ENCODE measurements at regions not wholly inside any gene's neighbourhood (a gene's known extent, or its start where the extent isn't known, plus 50 kb on each side); places are given as distances from the start of the nearest gene placed in this dataset.

DNA sequence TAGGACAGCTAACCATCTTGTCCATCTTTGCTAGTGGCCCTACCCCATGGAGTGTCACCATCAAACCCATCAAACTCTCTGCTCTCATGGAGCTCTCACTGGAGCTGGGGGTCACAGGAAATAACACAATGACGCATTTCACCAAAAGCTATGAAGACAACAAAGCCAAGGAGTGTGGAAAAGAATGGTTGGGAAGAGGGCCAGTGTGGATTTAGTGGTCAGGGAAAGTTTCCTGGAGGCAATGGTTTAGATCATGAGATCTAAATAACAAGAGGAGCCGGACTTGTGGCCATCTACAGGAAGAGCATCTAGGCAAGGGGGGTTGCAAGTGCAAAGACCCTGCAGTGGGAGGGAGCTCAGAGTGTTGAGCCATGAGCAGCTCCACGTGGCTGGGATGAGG is 189.5 kb downstream of the BMP7 start:
- TF ChIP-seq, protein P1, sequence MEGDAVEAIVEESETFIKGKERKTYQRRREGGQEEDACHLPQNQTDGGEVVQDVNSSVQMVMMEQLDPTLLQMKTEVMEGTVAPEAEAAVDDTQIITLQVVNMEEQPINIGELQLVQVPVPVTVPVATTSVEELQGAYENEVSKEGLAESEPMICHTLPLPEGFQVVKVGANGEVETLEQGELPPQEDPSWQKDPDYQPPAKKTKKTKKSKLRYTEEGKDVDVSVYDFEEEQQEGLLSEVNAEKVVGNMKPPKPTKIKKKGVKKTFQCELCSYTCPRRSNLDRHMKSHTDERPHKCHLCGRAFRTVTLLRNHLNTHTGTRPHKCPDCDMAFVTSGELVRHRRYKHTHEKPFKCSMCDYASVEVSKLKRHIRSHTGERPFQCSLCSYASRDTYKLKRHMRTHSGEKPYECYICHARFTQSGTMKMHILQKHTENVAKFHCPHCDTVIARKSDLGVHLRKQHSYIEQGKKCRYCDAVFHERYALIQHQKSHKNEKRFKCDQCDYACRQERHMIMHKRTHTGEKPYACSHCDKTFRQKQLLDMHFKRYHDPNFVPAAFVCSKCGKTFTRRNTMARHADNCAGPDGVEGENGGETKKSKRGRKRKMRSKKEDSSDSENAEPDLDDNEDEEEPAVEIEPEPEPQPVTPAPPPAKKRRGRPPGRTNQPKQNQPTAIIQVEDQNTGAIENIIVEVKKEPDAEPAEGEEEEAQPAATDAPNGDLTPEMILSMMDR (conservative IDR thresholded peaks at IDR 0.05; ENCODE audit: low read depth, low read length), result no peak
- no peak for DNase-seq (ENCODE audit: low read depth)
- no peak overlapping the region for H3K4me3 ChIP-seq (ENCODE audit: low read length)

DNA sequence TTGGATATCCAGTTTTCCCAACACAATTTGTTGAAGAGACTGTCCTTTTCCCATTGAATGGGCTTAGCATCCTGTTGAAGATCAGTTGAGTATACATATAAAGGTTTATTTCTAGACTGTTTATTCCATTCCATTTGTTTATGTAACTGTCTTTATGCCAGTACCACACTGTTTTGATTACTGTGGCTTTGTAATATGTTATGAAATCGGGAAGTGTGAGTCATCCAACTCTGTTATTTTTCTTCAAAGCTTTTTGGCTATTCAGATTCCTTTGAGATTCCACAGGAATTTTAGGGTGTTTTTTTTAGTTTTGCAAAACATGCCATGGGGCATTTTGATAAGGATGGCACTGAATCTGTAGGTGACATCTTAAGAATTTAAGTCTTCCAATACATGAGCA is 188.3 kb downstream of the BMP7 start:
- H3K4me3 ChIP-seq (ENCODE audit: low read length), result no peak overlapping the region
- TF ChIP-seq, protein P1 (conservative IDR thresholded peaks at IDR 0.05; ENCODE audit: low read depth, low read length), result no peak
- no peak for DNase-seq (ENCODE audit: low read depth)

DNA sequence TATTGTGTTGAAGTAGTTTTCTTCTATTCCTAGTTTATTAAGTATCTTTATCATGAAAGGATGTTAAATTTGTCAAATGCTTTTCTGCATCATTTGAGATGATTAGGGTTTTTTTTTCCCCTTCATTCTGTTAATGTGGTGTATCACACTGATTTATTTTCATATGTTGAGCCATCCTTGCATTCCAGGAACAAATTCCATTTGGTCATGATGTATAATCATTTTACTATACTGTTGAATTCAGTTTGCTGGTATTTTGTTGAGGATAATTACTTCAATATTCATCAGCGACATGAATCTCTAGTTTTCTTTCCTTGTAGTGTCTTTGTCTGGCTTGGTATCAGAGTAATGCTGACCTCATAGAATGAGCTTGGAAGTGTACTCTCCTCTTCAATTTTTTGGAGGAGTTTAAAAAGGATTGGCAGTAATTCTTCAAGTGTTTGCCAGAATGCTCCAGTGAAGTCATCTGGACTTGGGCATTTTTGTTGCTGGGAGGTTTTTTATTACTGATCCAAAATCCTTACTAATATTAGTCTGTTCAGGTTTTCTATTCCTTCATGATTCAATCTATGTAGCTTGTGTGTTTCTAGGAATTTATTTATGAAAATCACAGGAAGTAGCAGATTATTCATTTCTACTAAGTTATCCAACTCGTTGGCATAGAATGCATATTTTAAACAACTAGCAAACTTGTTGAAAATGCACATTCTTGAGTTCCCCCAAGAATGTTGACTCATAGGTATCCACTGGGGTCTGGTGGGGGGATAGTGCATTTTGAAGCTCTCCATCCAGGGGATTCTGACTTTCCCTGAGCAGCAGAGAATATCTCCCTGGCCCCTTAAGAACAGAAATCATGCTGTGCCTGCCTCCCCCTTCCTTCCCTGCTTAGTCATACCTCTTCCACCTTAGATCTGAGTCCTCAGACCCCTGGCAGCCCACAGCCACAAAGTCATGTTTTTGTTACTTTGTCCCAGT is 187.1 kb downstream of the BMP7 start:
- DNase-seq (ENCODE audit: low read depth), result no peak
- H3K4me3 ChIP-seq (ENCODE audit: low read length), result no peak overlapping the region
- TF ChIP-seq, protein P1 (conservative IDR thresholded peaks at IDR 0.05; ENCODE audit: low read depth, low read length), result no peak

DNA sequence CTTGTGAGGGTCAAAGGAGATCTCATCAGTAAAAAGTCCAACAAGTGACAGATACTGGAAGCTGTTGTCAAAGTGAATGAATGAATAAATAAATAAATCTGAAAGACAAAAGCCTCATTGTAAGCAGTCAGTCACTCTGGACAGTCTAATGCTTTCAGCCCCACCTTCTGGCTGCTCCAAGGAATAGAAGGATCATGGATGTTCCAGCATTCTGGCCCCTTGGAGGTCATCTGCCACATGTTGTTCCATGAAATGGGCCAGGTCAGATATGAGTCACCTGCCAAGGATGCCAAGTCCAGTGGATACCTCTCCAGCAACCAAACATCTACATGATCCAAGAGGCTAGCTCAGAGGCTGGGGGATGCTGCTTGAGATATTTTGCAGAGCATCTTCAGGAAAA is 185.6 kb downstream of the BMP7 start:
- H3K4me3 ChIP-seq (ENCODE audit: low read length), result no peak overlapping the region
- DNase-seq (ENCODE audit: low read depth), result no peak
- TF ChIP-seq, protein P1 (conservative IDR thresholded peaks at IDR 0.05; ENCODE audit: low read depth, low read length), result no peak

DNA sequence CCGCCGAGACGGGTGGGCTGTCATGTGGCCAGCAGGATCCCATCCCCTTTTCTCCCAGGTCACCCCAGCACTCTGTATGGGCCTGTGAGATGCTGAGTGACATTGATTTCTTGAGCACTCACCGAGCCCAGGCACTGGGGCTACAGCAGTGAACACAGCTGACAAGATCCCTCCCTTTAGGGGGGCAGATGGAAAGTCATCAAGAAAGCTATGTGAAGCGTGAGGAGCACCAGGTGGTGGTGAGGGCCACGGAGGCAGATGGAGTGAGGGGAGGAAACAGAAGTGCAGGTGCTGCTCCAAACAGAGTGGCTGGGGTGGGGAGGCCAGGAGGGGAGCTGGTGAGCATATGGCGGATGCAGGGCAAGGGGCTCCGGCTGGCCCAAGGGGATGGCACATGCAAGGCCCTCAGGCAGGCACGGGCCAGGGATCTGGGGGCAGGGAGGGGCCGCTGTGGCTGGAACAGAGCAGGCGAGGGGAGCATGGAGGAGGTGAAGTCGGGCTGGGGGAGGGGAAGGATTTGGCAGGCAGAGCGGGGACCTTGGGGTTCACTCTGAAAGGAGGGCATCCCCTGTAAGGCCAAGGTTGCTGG is 184.0 kb downstream of the BMP7 start:
- TF ChIP-seq, protein P1 (conservative IDR thresholded peaks at IDR 0.05; ENCODE audit: low read depth, low read length), result no peak
- DNase-seq (ENCODE audit: low read depth), result no peak
- no peak overlapping the region for H3K4me3 ChIP-seq (ENCODE audit: low read length)

DNA sequence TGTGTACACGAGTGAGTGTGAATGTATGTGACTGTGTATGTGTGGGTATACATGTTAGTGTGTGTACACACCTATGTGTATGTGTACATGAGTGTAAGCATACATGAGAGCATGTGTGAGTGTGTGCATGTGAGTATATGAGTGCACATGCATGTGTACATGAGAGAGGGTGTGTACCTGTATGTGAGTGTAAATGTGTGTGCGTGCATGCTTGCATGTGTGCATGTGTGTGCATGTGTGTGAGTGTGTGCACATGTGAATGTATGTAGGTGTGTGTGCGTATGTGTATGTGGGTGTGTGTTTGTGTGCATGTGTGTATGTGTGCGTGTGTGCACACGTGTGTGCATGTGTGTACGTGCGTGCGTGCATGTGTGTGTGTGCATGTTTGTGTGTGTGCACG is 183.4 kb downstream of the BMP7 start:
- TF ChIP-seq, protein P1 (conservative IDR thresholded peaks at IDR 0.05; ENCODE audit: low read depth, low read length), result no peak
- no peak overlapping the region for H3K4me3 ChIP-seq (ENCODE audit: low read length)

More for the DNA sequence above, 183.4 kb downstream of the BMP7 start:
- DNase-seq (ENCODE audit: low read depth), result no peak

Measured in retinal pigment epithelial cell (primary cell).